Body of pancreas (tissue), 4 donors: ENCODE measurements at regions not wholly inside any gene's neighbourhood (a gene's known extent, or its start where the extent isn't known, plus 50 kb on each side); places are given as distances from the start of the nearest gene placed in this dataset.

Experiments
- POLR2A ChIP-seq, 3 donors: fragments of 450-650 bp; IDR thresholded peaks; one replicate each; pipeline ENCODE4 v1.6.1; 2016; ENCODE audit warnings: antibody characterized with exemption in 3 of 3, mild to moderate bottlenecking in 2 of 3
- TF ChIP-seq, protein P1 (sequence below), 7 experiments: fragments of 450-650 bp in 4 of 7; fragments of 200-600 bp in 3 of 7; sonication (generic) in 3 of 7; IDR thresholded peaks; one replicate each; pipeline ENCODE4 v1.5.1; 2016 to 2019; ENCODE audit warnings: antibody characterized with exemption in 7 of 7

DNA sequence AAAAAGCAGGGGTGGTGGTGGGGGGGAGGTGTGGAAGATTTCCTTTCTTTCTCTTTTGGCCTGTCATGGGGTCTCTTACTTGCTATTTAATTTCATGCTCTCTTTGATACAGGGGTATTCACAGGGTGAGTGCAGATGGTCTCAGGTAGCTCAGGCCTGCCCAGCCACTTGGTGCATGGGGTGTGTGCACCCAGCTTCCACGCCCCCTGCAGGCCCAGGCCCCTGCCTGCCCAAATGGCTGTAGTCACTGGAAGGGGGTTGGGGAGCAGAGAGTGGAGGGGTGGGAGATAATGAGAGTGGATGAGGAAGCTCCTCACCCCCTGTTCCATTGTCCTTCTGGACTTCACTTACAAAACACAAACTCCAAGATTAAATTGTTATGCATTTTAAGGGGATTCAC lies 133.6 kb upstream of the SGK1 start:
- no peak for TF ChIP-seq POLR2A (IDR thresholded peaks at IDR 0.05)
- TF ChIP-seq, protein P1, sequence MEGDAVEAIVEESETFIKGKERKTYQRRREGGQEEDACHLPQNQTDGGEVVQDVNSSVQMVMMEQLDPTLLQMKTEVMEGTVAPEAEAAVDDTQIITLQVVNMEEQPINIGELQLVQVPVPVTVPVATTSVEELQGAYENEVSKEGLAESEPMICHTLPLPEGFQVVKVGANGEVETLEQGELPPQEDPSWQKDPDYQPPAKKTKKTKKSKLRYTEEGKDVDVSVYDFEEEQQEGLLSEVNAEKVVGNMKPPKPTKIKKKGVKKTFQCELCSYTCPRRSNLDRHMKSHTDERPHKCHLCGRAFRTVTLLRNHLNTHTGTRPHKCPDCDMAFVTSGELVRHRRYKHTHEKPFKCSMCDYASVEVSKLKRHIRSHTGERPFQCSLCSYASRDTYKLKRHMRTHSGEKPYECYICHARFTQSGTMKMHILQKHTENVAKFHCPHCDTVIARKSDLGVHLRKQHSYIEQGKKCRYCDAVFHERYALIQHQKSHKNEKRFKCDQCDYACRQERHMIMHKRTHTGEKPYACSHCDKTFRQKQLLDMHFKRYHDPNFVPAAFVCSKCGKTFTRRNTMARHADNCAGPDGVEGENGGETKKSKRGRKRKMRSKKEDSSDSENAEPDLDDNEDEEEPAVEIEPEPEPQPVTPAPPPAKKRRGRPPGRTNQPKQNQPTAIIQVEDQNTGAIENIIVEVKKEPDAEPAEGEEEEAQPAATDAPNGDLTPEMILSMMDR (IDR thresholded peaks at IDR 0.05), result no peak
